Right lobe of liver (tissue), 6 donors: ENCODE measurements at regions not wholly inside any gene's neighbourhood (a gene's known extent, or its start where the extent isn't known, plus 50 kb on each side); places are given as distances from the start of the nearest gene placed in this dataset.
"Not testable (repeated sequence)": the region's sequence is repeated elsewhere in the genome, so short reads cannot be mapped to it uniquely, and the experiment has no call there.

Experiments used
- ATAC-seq, 4 donors: fragments of 200-7000 bp; cut with Tn5 transposase; one replicate each; pipeline ENCODE4 v1.9.1; 2020; ENCODE audit warnings: mild to moderate bottlenecking in 4 of 4, moderate library complexity in 4 of 4
- DNase-seq, 3 donors: peaks; one replicate each; pipeline ENCODE4 v3.0.0-alpha.2; 2020
- H3K27ac ChIP-seq, 3 donors: fragments of 200-600 bp; one replicate each; pipeline ENCODE4 v1.8.0; 2022
- H3K27me3 ChIP-seq, 2 donors: fragments of 200-600 bp; one replicate each; pipeline ENCODE4 v1.8.0; 2022
- H3K36me3 ChIP-seq, 4 donors: fragments of 200-600 bp; sonication (generic) in 1 of 4; one replicate each; pipeline versions ENCODE4 v1.5.1 to v1.8.0; 2017 to 2022; ENCODE audit warnings: control low read depth in 1 of 4
- H3K4me1 ChIP-seq, 4 donors: fragments of 200-600 bp; sonication (generic) in 1 of 4; one replicate each; pipeline versions ENCODE4 v1.5.1 to v1.8.0; 2017 to 2022; ENCODE audit warnings: control low read depth in 1 of 4
- H3K4me3 ChIP-seq, 3 donors: fragments of 200-600 bp; one replicate each; pipeline ENCODE4 v1.8.0; 2022
- H3K9me3 ChIP-seq, 4 donors: fragments of 200-600 bp; sonication (generic) in 1 of 4; one replicate each; pipeline versions ENCODE4 v1.5.1 to v1.8.0; 2017 to 2022; ENCODE audit warnings: control low read depth in 1 of 4
- WGBS: methylation state at CpG from one replicate; pipeline ENCODE4 v1.1.6; 2018; ENCODE audit warnings: low coverage, low lambda C conversion rate; ENCODE audit not compliant: insufficient coverage; ENCODE audit errors: missing lambda C conversion rate; 5-methylcytosine and 5-hydroxymethylcytosine counted together
- intact Hi-C, 2 donors: fragments of 100-400 bp; cut with DNase I; formaldehyde crosslinking; loops; one replicate each; pipeline versions ENCODE4 v1.11.2 to v1.14.1; 2022
- TF ChIP-seq, protein P1 (sequence below), 4 donors: fragments of 200-600 bp in 3 of 4; fragments of 450-650 bp in 1 of 4; IDR thresholded peaks; one replicate each; pipeline versions ENCODE4 v1.5.1 to v1.8.0; 2016 to 2022; ENCODE audit warnings: antibody characterized with exemption in 4 of 4, mild to moderate bottlenecking in 2 of 4
- donor health status: DM: no; HTN: yes; CAD: no.
- donor health status: DM: no; HTN: no; CAD: no.
- donor health status: DM: no; HTN: no; CAD: no.
- donor health status: DM: no; HTN: yes; CAD: no.
- donor health status: DM: no; HTN: yes; CAD: no.

DNA sequence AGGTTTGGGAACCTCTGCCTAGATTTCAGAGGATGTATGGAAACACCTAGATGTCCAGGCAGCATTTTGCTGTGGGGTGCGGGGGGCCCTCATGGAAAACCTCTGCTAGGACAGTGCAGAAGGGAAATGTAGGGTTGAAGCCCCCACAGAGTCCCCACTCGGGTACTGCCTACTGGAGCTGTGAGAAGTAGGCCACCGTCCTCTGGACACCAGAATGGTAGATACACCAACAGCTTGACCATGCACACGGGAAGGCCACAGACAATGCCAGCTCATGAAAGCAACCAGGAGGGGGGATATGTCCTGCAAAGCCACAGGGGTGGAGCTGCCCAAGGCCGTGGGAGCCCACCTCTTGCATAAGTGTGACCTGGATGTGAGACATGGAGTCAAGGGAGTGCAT lies 1336.5 kb downstream of the SPATA31A7 start:
- H3K27ac ChIP-seq, H3K4me1 ChIP-seq, intact Hi-C loops, H3K4me3 ChIP-seq, H3K9me3 ChIP-seq, H3K36me3 ChIP-seq, H3K27me3 ChIP-seq, ATAC-seq: not testable (repeated sequence)
- WGBS = 60% methylated on average over 1 of the region's 5 CpGs
- peak in 1 of 3 donors; percentile 12 for DNase-seq

DNA sequence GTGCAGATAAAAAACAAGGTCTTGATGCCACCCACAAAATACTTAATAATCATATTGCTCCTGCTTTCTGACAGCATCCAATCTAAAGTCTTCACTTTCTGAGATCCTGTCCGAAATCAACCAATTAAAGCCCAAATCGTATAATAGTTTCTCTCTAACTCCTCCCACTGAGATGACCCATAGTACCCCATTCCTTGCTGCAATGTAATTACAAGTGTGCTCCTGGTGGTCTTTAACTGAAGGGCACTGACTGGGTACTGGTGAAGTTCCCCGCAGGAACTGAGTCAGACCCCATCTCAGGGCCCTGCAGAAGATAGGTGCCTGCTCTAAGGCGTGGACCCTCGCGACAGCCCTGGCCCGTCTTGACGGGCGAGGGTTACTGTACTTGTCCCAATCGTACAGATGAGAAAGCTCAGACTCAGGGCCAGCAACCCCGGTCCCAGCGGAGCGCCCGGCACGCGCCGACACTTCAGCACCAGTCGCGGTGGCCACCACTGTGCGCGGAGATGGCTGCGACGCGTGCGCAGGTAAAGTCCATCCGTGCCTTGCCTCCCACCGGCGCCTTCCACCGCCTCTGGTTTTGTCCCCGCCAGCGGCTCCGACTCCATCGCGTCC lies 1342.4 kb downstream of the SPATA31A7 start:
- DNase-seq, H3K27me3 ChIP-seq, intact Hi-C loops, H3K4me1 ChIP-seq, H3K9me3 ChIP-seq, H3K36me3 ChIP-seq, H3K27ac ChIP-seq, ATAC-seq: not testable (repeated sequence)
- H3K4me3 ChIP-seq = peak overlapping the region in 1 of 3 donors; percentile 25
- WGBS = 21% methylated on average over 2 of the region's 34 CpGs

DNA sequence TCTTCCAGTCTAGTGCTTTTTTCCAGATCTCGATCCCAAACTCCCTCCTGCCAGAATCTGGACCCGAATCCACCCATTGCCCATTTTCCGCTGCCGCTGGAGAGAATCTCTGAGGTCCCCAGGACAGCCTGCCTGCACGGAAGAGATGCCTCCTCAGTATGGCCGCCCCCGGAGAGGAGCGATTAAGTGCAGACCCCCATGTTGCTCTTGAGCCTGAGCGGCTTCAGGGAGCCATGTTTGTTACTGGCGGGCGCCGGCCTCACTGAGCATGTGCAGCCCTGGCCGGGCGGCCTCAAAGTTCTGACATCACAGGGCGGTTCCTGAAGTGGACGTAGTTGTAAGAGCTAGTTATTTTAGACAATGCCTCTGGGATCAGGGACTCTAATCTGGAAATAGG lies 1342.9 kb downstream of the SPATA31A7 start:
- H3K4me3 ChIP-seq, H3K9me3 ChIP-seq, H3K36me3 ChIP-seq, intact Hi-C loops, ATAC-seq, H3K27me3 ChIP-seq, H3K27ac ChIP-seq, H3K4me1 ChIP-seq: not testable (repeated sequence)
- peak in 1 of 3 donors; percentile 49 for DNase-seq
- WGBS = no CpG with 5 or more reads among the region's 16 CpGs

DNA sequence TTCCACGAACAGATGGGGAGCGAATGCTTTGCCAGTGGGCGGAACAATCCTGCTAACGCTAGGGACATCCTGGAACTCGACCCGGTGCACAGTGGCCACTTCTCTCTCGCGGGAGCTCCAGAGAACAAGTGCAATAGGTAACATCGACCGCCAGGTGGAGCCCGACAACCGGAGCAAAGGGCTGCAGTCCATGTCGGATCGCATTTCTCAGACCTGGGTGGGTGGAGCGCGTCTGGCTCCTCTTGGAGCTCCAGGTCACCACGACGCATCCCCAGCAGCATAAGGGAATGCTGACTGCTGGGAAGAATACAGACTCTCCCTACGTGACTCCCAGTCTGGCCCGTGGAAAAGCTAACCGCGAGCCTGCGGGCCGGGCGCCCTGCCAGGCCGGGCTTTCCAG lies 1360.7 kb downstream of the SPATA31A7 start:
- H3K4me3 ChIP-seq, H3K9me3 ChIP-seq, H3K27me3 ChIP-seq, H3K27ac ChIP-seq, DNase-seq, H3K4me1 ChIP-seq, intact Hi-C loops, H3K36me3 ChIP-seq: not testable (repeated sequence)
- TF ChIP-seq, protein P1, sequence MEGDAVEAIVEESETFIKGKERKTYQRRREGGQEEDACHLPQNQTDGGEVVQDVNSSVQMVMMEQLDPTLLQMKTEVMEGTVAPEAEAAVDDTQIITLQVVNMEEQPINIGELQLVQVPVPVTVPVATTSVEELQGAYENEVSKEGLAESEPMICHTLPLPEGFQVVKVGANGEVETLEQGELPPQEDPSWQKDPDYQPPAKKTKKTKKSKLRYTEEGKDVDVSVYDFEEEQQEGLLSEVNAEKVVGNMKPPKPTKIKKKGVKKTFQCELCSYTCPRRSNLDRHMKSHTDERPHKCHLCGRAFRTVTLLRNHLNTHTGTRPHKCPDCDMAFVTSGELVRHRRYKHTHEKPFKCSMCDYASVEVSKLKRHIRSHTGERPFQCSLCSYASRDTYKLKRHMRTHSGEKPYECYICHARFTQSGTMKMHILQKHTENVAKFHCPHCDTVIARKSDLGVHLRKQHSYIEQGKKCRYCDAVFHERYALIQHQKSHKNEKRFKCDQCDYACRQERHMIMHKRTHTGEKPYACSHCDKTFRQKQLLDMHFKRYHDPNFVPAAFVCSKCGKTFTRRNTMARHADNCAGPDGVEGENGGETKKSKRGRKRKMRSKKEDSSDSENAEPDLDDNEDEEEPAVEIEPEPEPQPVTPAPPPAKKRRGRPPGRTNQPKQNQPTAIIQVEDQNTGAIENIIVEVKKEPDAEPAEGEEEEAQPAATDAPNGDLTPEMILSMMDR (IDR thresholded peaks at IDR 0.05) = peak in 1 of 4 donors; percentile 6
- no CpG with 5 or more reads among the region's 26 CpGs for WGBS
- peak; percentile 88 to 94 (median 92) for ATAC-seq

DNA sequence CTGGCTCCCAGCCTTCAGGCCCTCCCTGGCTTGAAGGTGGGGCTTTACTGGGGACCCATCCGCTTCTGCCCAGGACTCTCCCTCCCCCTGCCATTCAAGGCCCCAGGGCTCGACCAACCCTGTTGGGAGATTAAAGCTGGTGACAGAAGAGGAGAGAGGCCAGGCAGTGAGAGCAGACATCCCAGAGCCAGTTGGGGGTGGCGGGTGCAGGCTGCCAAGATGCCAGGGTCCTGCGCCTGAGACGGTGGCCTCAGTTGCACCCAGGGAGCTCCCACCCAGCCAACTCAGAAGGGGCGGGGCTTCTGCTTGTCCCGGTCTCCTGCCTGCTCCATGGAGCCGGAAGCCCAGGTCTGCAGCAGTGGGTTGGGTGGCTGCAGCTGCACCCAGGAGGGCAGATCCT lies 1370.8 kb downstream of the SPATA31A7 start:
- H3K27ac ChIP-seq, ATAC-seq, H3K27me3 ChIP-seq, H3K4me1 ChIP-seq, DNase-seq, H3K36me3 ChIP-seq, H3K9me3 ChIP-seq, intact Hi-C loops, H3K4me3 ChIP-seq: not testable (repeated sequence)
- no CpG with 5 or more reads among the region's 8 CpGs for WGBS

DNA sequence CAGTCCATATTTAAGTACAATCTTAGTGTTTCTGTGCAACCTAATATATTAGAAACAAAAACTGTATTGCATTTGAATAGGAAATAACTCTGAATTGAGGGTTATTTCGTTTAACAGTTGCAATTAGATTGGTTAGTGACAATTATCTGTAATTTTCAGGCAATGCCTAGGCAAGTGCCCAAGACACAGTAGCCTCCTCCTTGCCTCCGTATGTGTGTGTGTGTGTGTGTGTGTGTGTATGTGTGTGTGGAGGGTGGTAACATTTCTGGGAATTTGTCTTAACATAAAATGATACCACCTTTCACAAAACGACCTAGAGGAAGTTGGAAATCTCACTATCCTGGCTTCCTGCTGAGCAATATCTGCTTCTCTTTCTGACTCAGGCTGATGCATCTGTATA lies 1375.3 kb downstream of the SPATA31A7 start:
- WGBS = 33% methylated on average over 2 of the region's 3 CpGs
- H3K27ac ChIP-seq, DNase-seq, H3K4me3 ChIP-seq, H3K4me1 ChIP-seq, H3K27me3 ChIP-seq, ATAC-seq, H3K9me3 ChIP-seq, intact Hi-C loops, H3K36me3 ChIP-seq: not testable (repeated sequence)

DNA sequence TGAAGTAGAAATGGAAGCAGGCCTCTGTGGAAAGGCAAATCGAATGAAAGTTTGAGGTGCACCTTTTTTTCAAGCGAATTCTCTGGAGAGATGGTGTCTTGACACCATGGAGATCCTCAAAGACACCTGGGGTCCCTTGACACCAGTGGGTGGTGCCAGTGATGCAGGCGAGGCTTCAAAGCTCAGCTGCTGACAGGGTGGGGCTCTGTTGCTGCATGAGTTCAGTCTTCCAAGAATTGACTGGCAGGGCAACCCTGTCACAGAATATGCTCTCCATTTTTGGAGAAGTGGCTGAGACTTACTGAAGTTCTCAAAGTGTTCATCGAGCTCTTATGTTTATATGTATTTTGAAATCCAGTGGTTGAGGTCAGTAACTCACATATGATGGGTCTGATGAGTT lies 1376.6 kb downstream of the SPATA31A7 start:
- H3K36me3 ChIP-seq, H3K27ac ChIP-seq, H3K9me3 ChIP-seq, H3K27me3 ChIP-seq, H3K4me3 ChIP-seq, ATAC-seq, intact Hi-C loops, H3K4me1 ChIP-seq, DNase-seq: not testable (repeated sequence)
- no CpG with 5 or more reads among the region's 4 CpGs for WGBS

DNA sequence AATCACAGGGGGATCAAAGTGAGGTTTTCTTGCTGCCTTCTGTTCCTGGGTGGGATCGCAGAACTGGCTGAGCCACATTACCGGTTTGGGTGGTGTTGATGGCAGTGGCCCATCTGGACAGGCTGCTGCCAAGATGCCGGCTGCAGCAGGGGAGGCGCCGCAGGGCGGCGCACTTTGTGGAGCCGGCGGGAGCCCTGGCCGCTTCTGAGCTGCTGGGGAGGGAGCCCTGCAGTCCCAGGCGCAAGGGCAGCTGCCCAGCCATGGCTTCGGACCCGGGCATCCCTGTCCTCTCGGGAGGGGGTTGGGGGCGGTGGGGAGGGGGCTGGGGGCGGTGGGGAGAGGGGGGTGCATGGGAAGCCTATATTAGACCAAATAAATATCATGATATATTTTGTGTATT lies 1407.3 kb downstream of the SPATA31A7 start:
- H3K27ac ChIP-seq, H3K4me3 ChIP-seq, H3K4me1 ChIP-seq, ATAC-seq, H3K27me3 ChIP-seq, DNase-seq, H3K9me3 ChIP-seq, intact Hi-C loops, H3K36me3 ChIP-seq: not testable (repeated sequence)
- 67% methylated on average over 1 of the region's 16 CpGs for WGBS
